ENCODE measurements at regions not wholly inside any gene's neighbourhood (a gene's known extent, or its start where the extent isn't known, plus 50 kb on each side); places are given as distances from the start of the nearest gene placed in this dataset.

GRCh38 chr5:26807231-26808199, 230.9 kb downstream of the CDH9 start:
- H3K9me2 ChIP-seq (replicated peaks; ENCODE audit: control insufficient read depth, low read length) = no peaks in the 10 kb centered on the region
- H3K36me3 ChIP-seq (ENCODE audit: control insufficient read depth, low read length) = no peaks in the 10 kb centered on the region
- H3F3A ChIP-seq (ENCODE audit: control insufficient read depth, insufficient read depth) = no peaks in the 10 kb centered on the region
- no peaks in the 10 kb centered on the region for H3K79me2 ChIP-seq (ENCODE audit: control insufficient read depth, low read length)
- no peaks in the 10 kb centered on the region for H3K27me3 ChIP-seq (ENCODE audit: control insufficient read depth, low read length)
- no peak overlapping the region for H3K27ac ChIP-seq (ENCODE audit: low read depth, low read length)
- TF ChIP-seq CTCF (IDR thresholded peaks at IDR 0.05; ENCODE audit: low read depth, low read length, poor library complexity, severe bottlenecking) (no peak), EZH2phosphoT487 (IDR thresholded peaks at IDR 0.05; ENCODE audit: borderline replicate concordance, low read length) (no peak)
- no peaks in the 10 kb centered on the region for H3K4me1 ChIP-seq (ENCODE audit: control insufficient read depth, low read length)
- no peak overlapping the region for H3K4me2 ChIP-seq (ENCODE audit: low read length)
- no peak overlapping the region for H3K4me3 ChIP-seq (ENCODE audit: low read length)
- no peaks in the 10 kb centered on the region for H4K20me1 ChIP-seq (ENCODE audit: control insufficient read depth, insufficient read depth, low read depth, low read length)
- H3K9me3 ChIP-seq (ENCODE audit: control insufficient read depth, insufficient read depth, low read length) = peaks cover 5% of the 10 kb centered on the region; the same call in 1 of the 2 replicates

- TF ChIP-seq EZH2phosphoT487 (IDR thresholded peaks at IDR 0.05; ENCODE audit: borderline replicate concordance, low read length) (no peak), CTCF (IDR thresholded peaks at IDR 0.05; ENCODE audit: low read depth, low read length, poor library complexity, severe bottlenecking) (no peak)
- no peaks in the 10 kb centered on the region for H4K20me1 ChIP-seq (ENCODE audit: control insufficient read depth, insufficient read depth, low read depth, low read length)
- no peaks in the 10 kb centered on the region for H3K27me3 ChIP-seq (ENCODE audit: control insufficient read depth, low read length)
- H3K4me1 ChIP-seq (ENCODE audit: control insufficient read depth, low read length) = no peaks in the 10 kb centered on the region
- H3K9me2 ChIP-seq (replicated peaks; ENCODE audit: control insufficient read depth, low read length) = no peaks in the 10 kb centered on the region
- no peaks in the 10 kb centered on the region for H3F3A ChIP-seq (ENCODE audit: control insufficient read depth, insufficient read depth)
- H3K9me3 ChIP-seq (ENCODE audit: control insufficient read depth, insufficient read depth, low read length) = peaks cover 5% of the 10 kb centered on the region; the same call in 1 of the 2 replicates
- no peak overlapping the region for H3K4me3 ChIP-seq (ENCODE audit: low read length)
- no peaks in the 10 kb centered on the region for H3K36me3 ChIP-seq (ENCODE audit: control insufficient read depth, low read length)
- H3K4me2 ChIP-seq (ENCODE audit: low read length) = no peak overlapping the region
- H3K79me2 ChIP-seq (ENCODE audit: control insufficient read depth, low read length) = no peaks in the 10 kb centered on the region
- H3K27ac ChIP-seq (ENCODE audit: low read depth, low read length) = no peak overlapping the region
These were observed 233.3 kb downstream of the CDH9 start for GRCh38 chr5:26805076-26805475.

GRCh38 chr5:26802944-26803343, 235.4 kb downstream of the CDH9 start:
- no peaks in the 10 kb centered on the region for H4K20me1 ChIP-seq (ENCODE audit: control insufficient read depth, insufficient read depth, low read depth, low read length)
- H3K4me3 ChIP-seq (ENCODE audit: low read length) = no peak overlapping the region
- TF ChIP-seq CTCF (IDR thresholded peaks at IDR 0.05; ENCODE audit: low read depth, low read length, poor library complexity, severe bottlenecking) (no peak), EZH2phosphoT487 (IDR thresholded peaks at IDR 0.05; ENCODE audit: borderline replicate concordance, low read length) (no peak)
- H3F3A ChIP-seq (ENCODE audit: control insufficient read depth, insufficient read depth) = no peaks in the 10 kb centered on the region
- peaks cover 4% of the 10 kb centered on the region; the same call in 1 of the 2 replicates for H3K9me3 ChIP-seq (ENCODE audit: control insufficient read depth, insufficient read depth, low read length)
- H3K36me3 ChIP-seq (ENCODE audit: control insufficient read depth, low read length) = no peaks in the 10 kb centered on the region
- no peaks in the 10 kb centered on the region for H3K27me3 ChIP-seq (ENCODE audit: control insufficient read depth, low read length)
- H3K4me2 ChIP-seq (ENCODE audit: low read length) = no peak overlapping the region
- no peak overlapping the region for H3K27ac ChIP-seq (ENCODE audit: low read depth, low read length)
- H3K4me1 ChIP-seq (ENCODE audit: control insufficient read depth, low read length) = no peaks in the 10 kb centered on the region
- no peaks in the 10 kb centered on the region for H3K9me2 ChIP-seq (replicated peaks; ENCODE audit: control insufficient read depth, low read length)
- no peaks in the 10 kb centered on the region for H3K79me2 ChIP-seq (ENCODE audit: control insufficient read depth, low read length)

All from DOHH2 (cell line).